ENCODE measurements at regions not wholly inside any gene's neighbourhood (a gene's known extent, or its start where the extent isn't known, plus 50 kb on each side); places are given as distances from the start of the nearest gene placed in this dataset.
"Not testable (repeated sequence)": the region's sequence is repeated elsewhere in the genome, so short reads cannot be mapped to it uniquely, and the experiment has no call there.

GRCh38 chr4:162740228-162740627 lies 426.5 kb downstream of the NAF1 start:
- H3K9me3 ChIP-seq (ENCODE audit: control insufficient read depth, insufficient read depth, low read length); H3K27me3 ChIP-seq (ENCODE audit: control insufficient read depth, insufficient read depth, low read length); H3K4me3 ChIP-seq (ENCODE audit: low read depth, low read length); H3K36me3 ChIP-seq (ENCODE audit: control insufficient read depth, insufficient read depth, low read length); H3K4me1 ChIP-seq (ENCODE audit: control insufficient read depth, insufficient read depth, low read length); H3K9ac ChIP-seq (ENCODE audit: low read depth, low read length); H3K27ac ChIP-seq (ENCODE audit: low read depth, low read length): not testable (repeated sequence)

- H3K27me3 ChIP-seq (ENCODE audit: control insufficient read depth, insufficient read depth, low read length); H3K4me1 ChIP-seq (ENCODE audit: control insufficient read depth, insufficient read depth, low read length); H3K9me3 ChIP-seq (ENCODE audit: control insufficient read depth, insufficient read depth, low read length); H3K9ac ChIP-seq (ENCODE audit: low read depth, low read length); H3K27ac ChIP-seq (ENCODE audit: low read depth, low read length); H3K4me3 ChIP-seq (ENCODE audit: low read depth, low read length); H3K36me3 ChIP-seq (ENCODE audit: control insufficient read depth, insufficient read depth, low read length): not testable (repeated sequence)
These were observed 427.1 kb downstream of the NAF1 start for GRCh38 chr4:162739596-162739995.

- H3K9me3 ChIP-seq (ENCODE audit: control insufficient read depth, insufficient read depth, low read length), result no peaks in the 10 kb centered on the region
- no peaks in the 10 kb centered on the region for H3K36me3 ChIP-seq (ENCODE audit: control insufficient read depth, insufficient read depth, low read length)
- H3K27me3 ChIP-seq (ENCODE audit: control insufficient read depth, insufficient read depth, low read length), result no peaks in the 10 kb centered on the region
- H3K9ac ChIP-seq (ENCODE audit: low read depth, low read length), result no peak overlapping the region
- no peak overlapping the region for H3K4me3 ChIP-seq (ENCODE audit: low read depth, low read length)
- no peak overlapping the region for H3K27ac ChIP-seq (ENCODE audit: low read depth, low read length)
- no peaks in the 10 kb centered on the region for H3K4me1 ChIP-seq (ENCODE audit: control insufficient read depth, insufficient read depth, low read length)
These were observed 433.8 kb downstream of the NAF1 start for GRCh38 chr4:162732876-162733275.

GRCh38 chr4:162727766-162728165 lies 438.9 kb downstream of the NAF1 start:
- Histone ChIP-seq H3K27ac (ENCODE audit: low read depth, low read length) (no peak overlapping the region), H3K4me1 (ENCODE audit: control insufficient read depth, insufficient read depth, low read length) (no peaks in the 10 kb centered on the region), H3K36me3 (ENCODE audit: control insufficient read depth, insufficient read depth, low read length) (no peaks in the 10 kb centered on the region), H3K4me3 (ENCODE audit: low read depth, low read length) (no peak overlapping the region), H3K9me3 (ENCODE audit: control insufficient read depth, insufficient read depth, low read length) (no peaks in the 10 kb centered on the region), H3K27me3 (ENCODE audit: control insufficient read depth, insufficient read depth, low read length) (no peaks in the 10 kb centered on the region), H3K9ac (ENCODE audit: low read depth, low read length) (no peak overlapping the region)

- Histone ChIP-seq H3K9ac (ENCODE audit: low read depth, low read length) (no peak overlapping the region), H3K9me3 (ENCODE audit: control insufficient read depth, insufficient read depth, low read length) (no peaks in the 10 kb centered on the region), H3K36me3 (ENCODE audit: control insufficient read depth, insufficient read depth, low read length) (no peaks in the 10 kb centered on the region), H3K27me3 (ENCODE audit: control insufficient read depth, insufficient read depth, low read length) (no peaks in the 10 kb centered on the region), H3K4me3 (ENCODE audit: low read depth, low read length) (no peak overlapping the region), H3K4me1 (ENCODE audit: control insufficient read depth, insufficient read depth, low read length) (no peaks in the 10 kb centered on the region), H3K27ac (ENCODE audit: low read depth, low read length) (no peak overlapping the region)
These were observed 439.5 kb downstream of the NAF1 start for GRCh38 chr4:162727232-162727631.

GRCh38 chr4:162715401-162715800 lies 451.3 kb downstream of the NAF1 start:
- no peaks in the 10 kb centered on the region for H3K9me3 ChIP-seq (ENCODE audit: control insufficient read depth, insufficient read depth, low read length)
- no peak overlapping the region for H3K27ac ChIP-seq (ENCODE audit: low read depth, low read length)
- no peaks in the 10 kb centered on the region for H3K36me3 ChIP-seq (ENCODE audit: control insufficient read depth, insufficient read depth, low read length)
- no peaks in the 10 kb centered on the region for H3K4me1 ChIP-seq (ENCODE audit: control insufficient read depth, insufficient read depth, low read length)
- H3K9ac ChIP-seq (ENCODE audit: low read depth, low read length), result no peak overlapping the region
- H3K4me3 ChIP-seq (ENCODE audit: low read depth, low read length), result no peak overlapping the region
- H3K27me3 ChIP-seq (ENCODE audit: control insufficient read depth, insufficient read depth, low read length), result no peaks in the 10 kb centered on the region

GRCh38 chr4:162707962-162708361 lies 458.7 kb downstream of the NAF1 start:
- Histone ChIP-seq H3K4me1 (ENCODE audit: control insufficient read depth, insufficient read depth, low read length) (no peaks in the 10 kb centered on the region), H3K27ac (ENCODE audit: low read depth, low read length) (no peak overlapping the region), H3K9me3 (ENCODE audit: control insufficient read depth, insufficient read depth, low read length) (peaks cover 14% of the 10 kb centered on the region), H3K27me3 (ENCODE audit: control insufficient read depth, insufficient read depth, low read length) (no peaks in the 10 kb centered on the region), H3K36me3 (ENCODE audit: control insufficient read depth, insufficient read depth, low read length) (no peaks in the 10 kb centered on the region), H3K4me3 (ENCODE audit: low read depth, low read length) (no peak overlapping the region), H3K9ac (ENCODE audit: low read depth, low read length) (no peak overlapping the region)

GRCh38 chr4:162706632-162707031 lies 460.1 kb downstream of the NAF1 start:
- Histone ChIP-seq H3K4me3 (ENCODE audit: low read depth, low read length) (no peak overlapping the region), H3K4me1 (ENCODE audit: control insufficient read depth, insufficient read depth, low read length) (no peaks in the 10 kb centered on the region), H3K9me3 (ENCODE audit: control insufficient read depth, insufficient read depth, low read length) (peaks cover 14% of the 10 kb centered on the region), H3K36me3 (ENCODE audit: control insufficient read depth, insufficient read depth, low read length) (no peaks in the 10 kb centered on the region), H3K27ac (ENCODE audit: low read depth, low read length) (no peak overlapping the region), H3K9ac (ENCODE audit: low read depth, low read length) (no peak overlapping the region), H3K27me3 (ENCODE audit: control insufficient read depth, insufficient read depth, low read length) (no peaks in the 10 kb centered on the region)

GRCh38 chr4:162706051-162706450 lies 460.6 kb downstream of the NAF1 start:
- H3K4me1 ChIP-seq (ENCODE audit: control insufficient read depth, insufficient read depth, low read length), result no peaks in the 10 kb centered on the region
- H3K4me3 ChIP-seq (ENCODE audit: low read depth, low read length), result no peak overlapping the region
- H3K9me3 ChIP-seq (ENCODE audit: control insufficient read depth, insufficient read depth, low read length), result peaks cover 14% of the 10 kb centered on the region
- H3K9ac ChIP-seq (ENCODE audit: low read depth, low read length), result no peak overlapping the region
- no peaks in the 10 kb centered on the region for H3K27me3 ChIP-seq (ENCODE audit: control insufficient read depth, insufficient read depth, low read length)
- H3K27ac ChIP-seq (ENCODE audit: low read depth, low read length), result no peak overlapping the region
- no peaks in the 10 kb centered on the region for H3K36me3 ChIP-seq (ENCODE audit: control insufficient read depth, insufficient read depth, low read length)

- no peaks in the 10 kb centered on the region for H3K27me3 ChIP-seq (ENCODE audit: control insufficient read depth, insufficient read depth, low read length)
- no peaks in the 10 kb centered on the region for H3K36me3 ChIP-seq (ENCODE audit: control insufficient read depth, insufficient read depth, low read length)
- no peak overlapping the region for H3K4me3 ChIP-seq (ENCODE audit: low read depth, low read length)
- H3K4me1 ChIP-seq (ENCODE audit: control insufficient read depth, insufficient read depth, low read length), result no peaks in the 10 kb centered on the region
- H3K27ac ChIP-seq (ENCODE audit: low read depth, low read length), result no peak overlapping the region
- peaks cover 14% of the 10 kb centered on the region for H3K9me3 ChIP-seq (ENCODE audit: control insufficient read depth, insufficient read depth, low read length)
- no peak overlapping the region for H3K9ac ChIP-seq (ENCODE audit: low read depth, low read length)
These were observed 461.4 kb downstream of the NAF1 start for GRCh38 chr4:162705130-162705803.

- H3K27me3 ChIP-seq (ENCODE audit: control insufficient read depth, insufficient read depth, low read length), result no peaks in the 10 kb centered on the region
- no peaks in the 10 kb centered on the region for H3K4me1 ChIP-seq (ENCODE audit: control insufficient read depth, insufficient read depth, low read length)
- H3K27ac ChIP-seq (ENCODE audit: low read depth, low read length), result no peak overlapping the region
- H3K9ac ChIP-seq (ENCODE audit: low read depth, low read length), result no peak overlapping the region
- H3K4me3 ChIP-seq (ENCODE audit: low read depth, low read length), result no peak overlapping the region
- no peaks in the 10 kb centered on the region for H3K36me3 ChIP-seq (ENCODE audit: control insufficient read depth, insufficient read depth, low read length)
- H3K9me3 ChIP-seq (ENCODE audit: control insufficient read depth, insufficient read depth, low read length), result no peaks in the 10 kb centered on the region
These were observed 465.8 kb downstream of the NAF1 start for GRCh38 chr4:162700815-162701361.

All from HUES48 (cell line).